H1 (cell line): ENCODE measurements at regions not wholly inside any gene's neighbourhood (a gene's known extent, or its start where the extent isn't known, plus 50 kb on each side); places are given as distances from the start of the nearest gene placed in this dataset.

Experiments used
- CTCF ChIA-PET: fragments of 300-600 bp; sonication (Branson Sonifier 250); formaldehyde crosslinking; loops from one replicate; lab custom pipeline; 2021; ENCODE audit not compliant: partially characterized antibody; lab: Charles Lee
- POLR2A ChIA-PET: fragments of 300-600 bp; sonication (Branson Sonifier 250); formaldehyde crosslinking; loops from one replicate; lab custom pipeline; 2021; ENCODE audit warnings: inconsistent platforms; ENCODE audit not compliant: partially characterized antibody; lab: Charles Lee
- DNase-seq, 2 experiments: peaks; one replicate each; pipeline versions ENCODE4 v3.0.0 to v3.0.0-alpha.2; 2010 to 2022; ENCODE audit warnings: low spot score in 2 of 2, low read depth in 1 of 2, mixed read lengths in 1 of 2
- FAIRE-seq: peaks from 2 replicates; lab custom pipeline; 2011; peaks lifted over from hg19 to GRCh38; lab: Jason Lieb, UNC
- H2AFZ ChIP-seq: 2 replicates; pipeline ENCODE4 v1.8.1; 2012; ENCODE audit warnings: low read length, inconsistent platforms
- H2AK5ac ChIP-seq: 2 replicates; pipeline ENCODE4 v1.6.1; 2013; ENCODE audit warnings: low read depth, low read length
- H2BK120ac ChIP-seq: replicated peaks from 2 replicates; pipeline ENCODE3; 2013; ENCODE audit warnings: low read depth, low read length, inconsistent platforms
- H2BK12ac ChIP-seq: 2 replicates; pipeline ENCODE4 v1.6.1; 2013; ENCODE audit warnings: low read depth, low read length
- H2BK15ac ChIP-seq: 2 replicates; pipeline ENCODE4 v1.6.1; 2013; ENCODE audit warnings: low read length
- H2BK20ac ChIP-seq: 2 replicates; pipeline ENCODE4 v1.6.1; 2013; ENCODE audit warnings: low read length
- H2BK5ac ChIP-seq: 2 replicates; pipeline ENCODE4 v1.6.1; 2013; ENCODE audit warnings: low read depth, low read length
- H3K14ac ChIP-seq: 2 replicates; pipeline ENCODE4 v1.6.1; 2013; ENCODE audit warnings: inconsistent platforms; ENCODE audit not compliant: insufficient read length
- H3K18ac ChIP-seq: 2 replicates; pipeline ENCODE4 v1.6.1; 2013; ENCODE audit warnings: low read length; ENCODE audit errors: extremely low read depth
- H3K23ac ChIP-seq: 2 replicates; pipeline ENCODE4 v1.6.1; 2013; ENCODE audit warnings: inconsistent platforms; ENCODE audit not compliant: insufficient read length
- H3K23me2 ChIP-seq: 2 replicates; pipeline ENCODE4 v1.6.1; 2013; ENCODE audit warnings: low read depth, low read length
- H3K27ac ChIP-seq: 2 replicates; pipeline ENCODE4 v1.6.1; 2011; ENCODE audit warnings: low read depth, low read length, inconsistent platforms
- H3K27me3 ChIP-seq, 4 experiments: replicated peaks in 1 of 4; 1 replicate in 1 of 4; 2 replicates in 3 of 4; pipeline versions ENCODE4 v1.6.1 to v1.8.1; 2011 to 2013; ENCODE audit warnings: low read length in 3 of 4, mild to moderate bottlenecking in 3 of 4, inconsistent platforms in 2 of 4, mixed read lengths in 2 of 4, moderate library complexity in 1 of 4; ENCODE audit not compliant: control insufficient read depth in 3 of 4, insufficient read depth in 3 of 4; ENCODE audit errors: extremely low read depth in 1 of 4
- H3K36me3 ChIP-seq, 4 experiments: 2 replicates each; pipeline versions ENCODE4 v1.6.1 to v1.8.1; 2011 to 2013; ENCODE audit warnings: mild to moderate bottlenecking in 4 of 4, low read length in 3 of 4, moderate library complexity in 2 of 4, control low read depth in 1 of 4, inconsistent platforms in 1 of 4; ENCODE audit not compliant: insufficient read depth in 4 of 4, control insufficient read depth in 2 of 4
- H3K4ac ChIP-seq: replicated peaks from 2 replicates; pipeline ENCODE3; 2013; ENCODE audit warnings: low read length, low read depth, mixed read lengths, inconsistent platforms; ENCODE audit not compliant: insufficient read length
- H3K4me1 ChIP-seq, 4 experiments: replicated peaks in 1 of 4; 1 replicate in 1 of 4; 2 replicates in 3 of 4; pipeline versions ENCODE4 v1.6.1 to v1.8.1; 2011 to 2013; ENCODE audit warnings: low read length in 3 of 4, inconsistent platforms in 2 of 4, mixed read lengths in 1 of 4; ENCODE audit not compliant: insufficient read depth in 4 of 4, control insufficient read depth in 3 of 4
- H3K4me2 ChIP-seq, 2 experiments: 2 replicates each; pipeline versions ENCODE4 v1.6.1 to v1.8.1; 2011 to 2013; ENCODE audit warnings: low read depth in 2 of 2, low read length in 2 of 2, control low read depth in 1 of 2, inconsistent platforms in 1 of 2, mild to moderate bottlenecking in 1 of 2; ENCODE audit not compliant: insufficient read depth in 1 of 2
- H3K4me3 ChIP-seq, 4 experiments: fragments of 200-600, 300-600 bp in 1 of 4; sonication (generic), shearing (Covaris generic), sonication (Bioruptor Twin) in 1 of 4; 2 replicates each; pipeline versions ENCODE4 v1.5.1 to v1.8.1; 2011 to 2016; ENCODE audit warnings: low read length in 4 of 4, low read depth in 3 of 4, control low read depth in 2 of 4, inconsistent platforms in 2 of 4, mild to moderate bottlenecking in 2 of 4, mixed read lengths in 1 of 4, moderate library complexity in 1 of 4; ENCODE audit not compliant: insufficient read depth in 2 of 4; ENCODE audit errors: extremely low read depth in 1 of 4
- H3K56ac ChIP-seq: replicated peaks from 2 replicates; pipeline ENCODE3; 2013; ENCODE audit warnings: low read depth, mild to moderate bottlenecking, mixed read lengths, low read length, inconsistent platforms; ENCODE audit not compliant: insufficient read length
- H3K79me1 ChIP-seq: 2 replicates; pipeline ENCODE4 v1.6.1; 2013; ENCODE audit warnings: low read depth, low read length, control low read depth
- H3K79me2 ChIP-seq, 2 experiments: 2 replicates each; pipeline versions ENCODE4 v1.6.1 to v1.8.1; 2012 to 2013; ENCODE audit warnings: low read length in 2 of 2, mild to moderate bottlenecking in 2 of 2, inconsistent platforms in 1 of 2; ENCODE audit not compliant: insufficient read depth in 2 of 2, control insufficient read depth in 1 of 2
- H3K9ac ChIP-seq, 4 experiments: replicated peaks in 1 of 4; 1 replicate in 1 of 4; 2 replicates in 3 of 4; pipeline versions ENCODE4 v1.6.1 to v1.8.1; 2011 to 2013; ENCODE audit warnings: low read depth in 3 of 4, low read length in 3 of 4, control low read depth in 2 of 4, mild to moderate bottlenecking in 2 of 4, moderate library complexity in 2 of 4, inconsistent platforms in 1 of 4; ENCODE audit errors: extremely low read depth in 1 of 4
- H3K9me3 ChIP-seq, 2 experiments: 2 replicates each; pipeline versions ENCODE4 v1.6.1 to v1.8.1; 2012 to 2013; ENCODE audit warnings: mild to moderate bottlenecking in 2 of 2, moderate library complexity in 2 of 2, control low read depth in 1 of 2, inconsistent platforms in 1 of 2, low read depth in 1 of 2, low read length in 1 of 2, mixed read lengths in 1 of 2; ENCODE audit not compliant: insufficient read depth in 2 of 2
- H4K20me1 ChIP-seq, 2 experiments: replicated peaks in 1 of 2; 2 replicates each; pipeline versions ENCODE3 to v1.8.1; 2011 to 2013; ENCODE audit warnings: inconsistent platforms in 2 of 2, low read length in 2 of 2, mild to moderate bottlenecking in 1 of 2; ENCODE audit not compliant: insufficient read depth in 2 of 2, control insufficient read depth in 1 of 2
- H4K5ac ChIP-seq: 2 replicates; pipeline ENCODE4 v1.6.1; 2013; ENCODE audit warnings: low read length, low read depth, mixed read lengths, inconsistent platforms; ENCODE audit not compliant: insufficient read length
- H4K8ac ChIP-seq: 2 replicates; pipeline ENCODE4 v1.8.0; 2013; ENCODE audit warnings: mild to moderate bottlenecking, moderate library complexity, low read length, inconsistent platforms; ENCODE audit not compliant: insufficient read depth; ENCODE audit errors: extremely low read depth
- H4K91ac ChIP-seq: replicated peaks from 2 replicates; pipeline ENCODE3; 2013; ENCODE audit warnings: low read length, mixed read lengths, inconsistent platforms; ENCODE audit not compliant: insufficient read length
- ASH2L ChIP-seq: fragments of 200-600, 300-600 bp; sonication (generic); IDR thresholded peaks from one replicate; pipeline ENCODE4 v1.7.1; 2017; ENCODE audit warnings: low read length
- CREB1 ChIP-seq: IDR thresholded peaks from 2 replicates; pipeline ENCODE4 v1.6.1; 2012; ENCODE audit warnings: inconsistent platforms
- CTBP2 ChIP-seq: IDR thresholded peaks from 2 replicates; pipeline ENCODE4 v1.7.0; 2011; ENCODE audit warnings: borderline replicate concordance, mild to moderate bottlenecking, moderate library complexity, mixed read lengths, low read length; ENCODE audit not compliant: insufficient read depth, insufficient read length
- EGR1 ChIP-seq: IDR thresholded peaks from 2 replicates; pipeline ENCODE4 v1.6.1; 2011; ENCODE audit warnings: low read depth, low read length, borderline replicate concordance
- NANOG ChIP-seq: IDR thresholded peaks from 2 replicates; pipeline ENCODE4 v1.6.1; 2011; ENCODE audit warnings: low read length, low read depth, mild to moderate bottlenecking, inconsistent platforms; ENCODE audit not compliant: insufficient read depth, poor library complexity, severe bottlenecking
- NRF1 ChIP-seq: IDR thresholded peaks from 2 replicates; pipeline ENCODE4 v1.6.1; 2011; ENCODE audit warnings: mild to moderate bottlenecking, low read depth, low read length, improper control_type of control experiment
- PHF8 ChIP-seq: fragments of 200-600 bp; sonication (generic); conservative IDR thresholded peaks from 2 replicates; pipeline ENCODE4 v1.7.1; 2012; ENCODE audit warnings: low read depth, mild to moderate bottlenecking, inconsistent platforms, low read length, moderate library complexity
- POLR2AphosphoS5 ChIP-seq: IDR thresholded peaks from 2 replicates; pipeline ENCODE4 v1.6.1; 2011; ENCODE audit warnings: low read depth, low read length
- SAP30 ChIP-seq: fragments of 300-600 bp; sonication (generic); IDR thresholded peaks from 2 replicates; pipeline ENCODE4 v1.7.1; 2012; ENCODE audit warnings: low read length, moderate library complexity, mild to moderate bottlenecking, inconsistent platforms; ENCODE audit not compliant: insufficient read depth, insufficient replicate concordance
- SP2 ChIP-seq: IDR thresholded peaks from 2 replicates; pipeline ENCODE4 v1.6.1; 2012; ENCODE audit warnings: mild to moderate bottlenecking, low read length, inconsistent platforms
- TCF12 ChIP-seq: IDR thresholded peaks from 2 replicates; pipeline ENCODE4 v1.6.1; 2011; ENCODE audit warnings: low read depth, mild to moderate bottlenecking, low read length
- WGBS, 2 experiments: shearing (Covaris generic) in 1 of 2; methylation state at CpG; one replicate each; pipeline versions ENCODE4 v1.1.6 to v1.1.7; 2013 to 2015; ENCODE audit warnings: low lambda C conversion rate in 2 of 2, mixed read lengths in 2 of 2, inconsistent platforms in 1 of 2, low coverage in 1 of 2, missing lambda C conversion rate in 1 of 2; ENCODE audit not compliant: insufficient replicate concordance in 2 of 2, insufficient coverage in 1 of 2, insufficient read length in 1 of 2; ENCODE audit errors: extremely low coverage in 1 of 2, missing lambda C conversion rate in 1 of 2; 5-methylcytosine and 5-hydroxymethylcytosine counted together
- TF ChIP-seq, protein P1 (sequence below), 3 experiments: IDR thresholded peaks; 1 replicate in 2 of 3; 2 replicates in 1 of 3; pipeline versions ENCODE4 v1.5.1 to v1.6.1; 2011; ENCODE audit warnings: low read length in 3 of 3, mild to moderate bottlenecking in 3 of 3, inconsistent platforms in 2 of 3, low read depth in 1 of 3, moderate library complexity in 1 of 3; ENCODE audit not compliant: insufficient read depth in 1 of 3; ENCODE audit errors: control extremely low read depth in 1 of 3

- FAIRE-seq (no peak), DNase-seq (no peak)
- no peak overlapping the region for H2BK15ac ChIP-seq
- ChIA-PET CTCF (interaction anchor here (0.6 to 1.9 kb wide), 6 partner anchors 9 to 519 kb away, joined by 3 to 6 read pairs (median 3); no protein-coding TSS in a partner anchor), POLR2A (no interaction called here)
- H3K27me3 ChIP-seq: no peaks in the 10 kb centered on the region
- H4K91ac ChIP-seq: no peak overlapping the region
- H3K9me3 ChIP-seq: peaks cover 2 to 3% of the 10 kb centered on the region in 2 experiments; a peak in 2 of 4 replicates
- no peak overlapping the region for H3K27ac ChIP-seq
- no peak overlapping the region for H2BK5ac ChIP-seq
- no peak overlapping the region for H2BK20ac ChIP-seq
- H3K23me2 ChIP-seq: no peaks in the 10 kb centered on the region
- no peak overlapping the region for H3K9ac ChIP-seq
- no peak overlapping the region for H4K5ac ChIP-seq
- no peak overlapping the region for H3K4me2 ChIP-seq
- no peaks in the 10 kb centered on the region for H4K20me1 ChIP-seq
- no peak overlapping the region for H2AK5ac ChIP-seq
- no peak overlapping the region for H2AFZ ChIP-seq
- WGBS, 2 experiments: 98% methylated on average over 4 of the region's 4 CpGs; no CpG with 5 or more reads in 1 of the 2 experiments
- no peak overlapping the region for H3K14ac ChIP-seq
- no peaks in the 10 kb centered on the region for H3K4me1 ChIP-seq
- no peak overlapping the region for H3K56ac ChIP-seq
- H3K18ac ChIP-seq: no peak overlapping the region
- H3K4me3 ChIP-seq: no peak overlapping the region
- H4K8ac ChIP-seq: no peak overlapping the region
- no peaks in the 10 kb centered on the region for H3K79me2 ChIP-seq
- no peak overlapping the region for H2BK120ac ChIP-seq
- H3K23ac ChIP-seq: no peak overlapping the region
- no peaks in the 10 kb centered on the region for H3K79me1 ChIP-seq
- H3K4ac ChIP-seq: no peak overlapping the region
- H2BK12ac ChIP-seq: no peak overlapping the region
- H3K36me3 ChIP-seq: no peaks in the 10 kb centered on the region
- TF ChIP-seq SP2 (no peak), SAP30 (no peak), TCF12 (no peak), EGR1 (no peak), PHF8 (no peak), CTBP2 (no peak), NANOG (no peak), POLR2AphosphoS5 (no peak), CREB1 (no peak), NRF1 (no peak), ASH2L (no peak)
- TF ChIP-seq, protein P1, sequence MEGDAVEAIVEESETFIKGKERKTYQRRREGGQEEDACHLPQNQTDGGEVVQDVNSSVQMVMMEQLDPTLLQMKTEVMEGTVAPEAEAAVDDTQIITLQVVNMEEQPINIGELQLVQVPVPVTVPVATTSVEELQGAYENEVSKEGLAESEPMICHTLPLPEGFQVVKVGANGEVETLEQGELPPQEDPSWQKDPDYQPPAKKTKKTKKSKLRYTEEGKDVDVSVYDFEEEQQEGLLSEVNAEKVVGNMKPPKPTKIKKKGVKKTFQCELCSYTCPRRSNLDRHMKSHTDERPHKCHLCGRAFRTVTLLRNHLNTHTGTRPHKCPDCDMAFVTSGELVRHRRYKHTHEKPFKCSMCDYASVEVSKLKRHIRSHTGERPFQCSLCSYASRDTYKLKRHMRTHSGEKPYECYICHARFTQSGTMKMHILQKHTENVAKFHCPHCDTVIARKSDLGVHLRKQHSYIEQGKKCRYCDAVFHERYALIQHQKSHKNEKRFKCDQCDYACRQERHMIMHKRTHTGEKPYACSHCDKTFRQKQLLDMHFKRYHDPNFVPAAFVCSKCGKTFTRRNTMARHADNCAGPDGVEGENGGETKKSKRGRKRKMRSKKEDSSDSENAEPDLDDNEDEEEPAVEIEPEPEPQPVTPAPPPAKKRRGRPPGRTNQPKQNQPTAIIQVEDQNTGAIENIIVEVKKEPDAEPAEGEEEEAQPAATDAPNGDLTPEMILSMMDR (IDR thresholded peaks at IDR 0.05; ENCODE audit: control extremely low read depth in 1 of 3, insufficient read depth in 1 of 3, low read depth in 1 of 3, low read length in 3 of 3): no peak
Observed at GRCh38 chr2:217562871-217563480, 439.8 kb downstream of the TNS1 start.
